ENCODE measurements at regions not wholly inside any gene's neighbourhood (a gene's known extent, or its start where the extent isn't known, plus 50 kb on each side); places are given as distances from the start of the nearest gene placed in this dataset.

DNA sequence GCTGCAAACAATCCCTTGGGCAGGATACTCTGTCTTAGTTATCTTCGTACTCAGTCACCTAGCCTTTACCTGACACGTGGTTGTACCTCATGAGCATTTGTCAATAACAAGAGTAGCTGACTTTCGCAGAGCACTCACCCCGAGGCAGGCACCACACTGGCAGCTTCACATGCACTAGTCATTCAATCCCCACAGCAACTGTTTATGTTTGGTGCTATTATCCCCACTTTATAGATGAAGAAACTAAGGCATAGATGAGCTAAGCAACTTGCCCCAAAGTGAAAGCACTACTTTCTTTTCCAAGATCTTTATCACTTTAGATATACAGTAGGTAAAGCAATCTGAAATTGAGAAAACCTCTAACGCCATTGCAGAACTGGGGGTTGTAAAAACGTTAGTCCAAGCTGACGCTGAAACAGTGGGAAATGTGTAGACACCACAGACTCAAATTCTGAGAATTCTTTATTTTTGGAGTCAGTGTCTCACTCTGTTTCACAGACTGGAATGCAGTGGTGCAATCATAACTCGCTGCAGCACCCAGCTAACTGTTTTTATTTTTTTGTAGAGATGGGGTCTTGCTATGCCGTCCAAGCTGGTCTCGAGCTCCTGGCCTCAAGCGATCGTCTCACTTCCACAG is 446.0 kb downstream of the FOXO1 start:
- TF ChIP-seq, protein P1, sequence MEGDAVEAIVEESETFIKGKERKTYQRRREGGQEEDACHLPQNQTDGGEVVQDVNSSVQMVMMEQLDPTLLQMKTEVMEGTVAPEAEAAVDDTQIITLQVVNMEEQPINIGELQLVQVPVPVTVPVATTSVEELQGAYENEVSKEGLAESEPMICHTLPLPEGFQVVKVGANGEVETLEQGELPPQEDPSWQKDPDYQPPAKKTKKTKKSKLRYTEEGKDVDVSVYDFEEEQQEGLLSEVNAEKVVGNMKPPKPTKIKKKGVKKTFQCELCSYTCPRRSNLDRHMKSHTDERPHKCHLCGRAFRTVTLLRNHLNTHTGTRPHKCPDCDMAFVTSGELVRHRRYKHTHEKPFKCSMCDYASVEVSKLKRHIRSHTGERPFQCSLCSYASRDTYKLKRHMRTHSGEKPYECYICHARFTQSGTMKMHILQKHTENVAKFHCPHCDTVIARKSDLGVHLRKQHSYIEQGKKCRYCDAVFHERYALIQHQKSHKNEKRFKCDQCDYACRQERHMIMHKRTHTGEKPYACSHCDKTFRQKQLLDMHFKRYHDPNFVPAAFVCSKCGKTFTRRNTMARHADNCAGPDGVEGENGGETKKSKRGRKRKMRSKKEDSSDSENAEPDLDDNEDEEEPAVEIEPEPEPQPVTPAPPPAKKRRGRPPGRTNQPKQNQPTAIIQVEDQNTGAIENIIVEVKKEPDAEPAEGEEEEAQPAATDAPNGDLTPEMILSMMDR (conservative IDR thresholded peaks at IDR 0.05; ENCODE audit: low read length) = no peak
- no peak for TF ChIP-seq EZH2phosphoT487 (IDR thresholded peaks at IDR 0.05; ENCODE audit: borderline replicate concordance, low read depth, low read length)
